ENCODE measurements at regions not wholly inside any gene's neighbourhood (a gene's known extent, or its start where the extent isn't known, plus 50 kb on each side); places are given as distances from the start of the nearest gene placed in this dataset.
"Not testable (repeated sequence)": the region's sequence is repeated elsewhere in the genome, so short reads cannot be mapped to it uniquely, and the experiment has no call there.

DNA sequence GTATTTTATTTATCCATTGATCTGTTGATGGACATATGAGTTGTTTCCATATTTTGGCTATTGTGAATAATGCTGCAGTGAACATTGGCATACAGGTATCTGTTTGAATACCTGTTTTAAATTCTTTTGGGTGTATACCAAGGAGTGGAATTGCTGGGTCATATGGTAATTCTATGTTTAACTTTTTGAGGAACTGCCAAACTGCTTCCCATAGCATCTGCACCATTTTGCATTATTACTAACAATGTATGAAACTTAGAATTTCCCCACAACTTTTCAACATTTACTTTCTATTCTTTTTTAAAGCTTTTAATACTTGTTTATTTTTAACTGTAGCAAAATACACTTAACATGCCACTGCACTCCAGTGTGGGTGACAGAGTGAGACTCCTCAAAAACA, 57.0 kb upstream of the MSN start:
- no peak for DNase-seq

GRCh38 chrX:65610040-65610439, 57.4 kb upstream of the MSN start:
- no peak for DNase-seq

GRCh38 chrX:65609237-65609636, 58.2 kb upstream of the MSN start:
- no peak for DNase-seq

DNA sequence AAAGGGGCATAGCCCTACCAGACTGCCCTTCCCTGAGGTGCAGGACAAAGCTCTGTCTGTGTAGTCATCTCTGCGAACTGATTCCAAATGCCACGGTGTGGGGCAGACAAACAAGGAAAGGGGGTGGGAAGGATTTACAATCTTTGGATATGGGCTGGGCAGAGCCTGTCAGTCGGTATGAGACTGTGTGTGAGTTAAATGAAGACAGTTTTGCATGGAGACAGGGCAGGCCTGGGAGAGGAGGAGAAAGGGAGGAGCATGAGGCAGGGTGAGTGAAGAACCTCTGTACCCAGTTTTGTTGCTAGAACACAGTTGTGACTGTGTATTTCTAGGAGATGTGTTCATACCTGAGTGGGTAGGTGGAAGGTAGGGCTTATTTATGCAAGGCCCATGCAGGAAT, 59.4 kb upstream of the MSN start:
- DNase-seq = no peak

DNA sequence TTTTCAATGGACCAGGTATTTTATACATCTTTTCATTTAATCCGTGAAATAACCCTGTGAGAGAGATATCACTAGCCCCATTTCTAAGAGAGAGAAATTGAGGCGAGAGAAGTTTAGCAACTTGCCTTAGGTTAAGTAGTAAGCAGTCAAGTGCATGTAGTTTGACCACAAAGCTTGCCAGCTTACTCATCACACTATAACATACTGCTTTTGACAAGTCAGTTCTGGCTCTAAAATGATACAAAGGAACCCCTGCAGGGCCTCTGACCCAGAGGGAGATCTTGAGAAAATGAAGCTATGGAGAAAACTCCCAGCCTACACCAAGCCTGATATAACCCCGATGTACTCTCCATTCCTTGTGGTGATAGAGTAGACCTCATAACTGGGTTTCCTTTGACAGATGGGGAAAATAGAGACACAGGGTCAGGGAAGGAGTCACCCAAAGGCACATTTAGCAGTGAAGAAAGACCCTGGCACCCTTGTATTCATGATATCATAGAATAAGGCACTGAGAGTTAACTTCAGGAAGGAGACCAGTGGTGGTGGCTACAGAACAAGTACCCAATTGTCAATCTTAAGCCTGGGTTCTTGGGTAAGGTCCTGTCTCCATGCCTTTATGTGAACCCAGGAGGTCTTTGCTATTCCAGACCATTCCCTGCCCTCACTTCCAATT, 60.2 kb upstream of the MSN start:
- no peak for DNase-seq

- no peak for DNase-seq
These were observed 65.3 kb upstream of the MSN start for GRCh38 chrX:65602221-65602560.

DNA sequence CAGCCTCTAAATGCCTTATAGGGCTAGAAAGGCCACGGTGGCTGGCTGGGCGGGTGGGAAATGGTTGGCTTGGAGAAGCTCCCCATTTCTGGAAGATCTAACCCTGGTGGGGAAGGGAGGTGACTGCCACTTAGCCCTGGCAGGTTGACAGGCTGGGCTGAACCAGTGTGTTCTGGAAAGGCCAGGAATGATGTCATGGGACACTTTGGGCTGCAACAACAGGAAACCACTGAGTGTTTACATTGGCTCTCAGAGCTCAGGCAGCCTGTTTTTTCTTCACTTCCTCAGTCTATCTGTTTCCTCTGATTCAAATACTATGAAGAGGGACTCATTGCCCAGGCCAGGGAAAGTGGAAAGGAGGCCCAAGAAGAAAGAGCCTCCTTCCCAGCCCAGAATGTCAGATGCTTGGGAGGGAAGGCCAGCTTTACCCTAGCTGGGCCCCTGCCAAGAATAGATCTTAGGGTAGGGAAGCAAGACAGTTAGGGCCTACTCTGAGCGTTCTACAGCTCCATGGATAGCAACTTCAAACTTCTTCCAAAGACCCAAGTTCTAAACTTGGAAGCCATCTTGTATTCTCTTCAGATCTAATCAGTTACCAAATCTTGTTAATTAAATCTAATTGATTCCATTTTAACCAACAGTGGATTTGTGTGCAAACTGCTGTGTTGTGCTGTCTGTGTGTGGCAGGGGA, 65.8 kb upstream of the MSN start:
- DNase-seq = peak; percentile 76

GRCh38 chrX:65601126-65601525, 66.3 kb upstream of the MSN start:
- DNase-seq = no peak

GRCh38 chrX:65600106-65600505, 65.5 kb upstream of the LAS1L start:
- DNase-seq = no peak

GRCh38 chrX:65598559-65599147, 64.1 kb upstream of the LAS1L start:
- DNase-seq = no peak

GRCh38 chrX:65596270-65597034, 61.9 kb upstream of the LAS1L start:
- no peak for DNase-seq

DNA sequence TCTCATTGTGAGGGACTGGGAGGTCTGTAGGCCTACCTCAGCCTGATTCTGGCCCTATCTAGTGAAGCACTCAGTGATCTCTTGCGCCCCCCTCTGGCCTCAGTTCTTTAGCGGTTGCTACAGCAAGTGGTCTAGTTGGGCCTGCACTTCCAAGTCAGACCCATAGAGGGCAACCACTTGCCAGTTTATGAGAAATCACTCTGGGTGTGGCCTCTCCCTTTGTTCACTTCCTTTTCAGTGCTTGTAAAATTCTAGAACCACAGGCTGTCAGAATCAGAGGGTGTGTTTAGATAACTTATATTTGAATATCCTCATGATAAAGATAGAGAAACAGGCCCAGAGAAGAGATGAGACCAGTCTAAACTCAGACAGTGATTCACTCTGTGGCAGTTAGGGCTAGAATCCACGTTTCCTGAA, 60.9 kb upstream of the LAS1L start:
- DNase-seq = peak; percentile 90

DNA sequence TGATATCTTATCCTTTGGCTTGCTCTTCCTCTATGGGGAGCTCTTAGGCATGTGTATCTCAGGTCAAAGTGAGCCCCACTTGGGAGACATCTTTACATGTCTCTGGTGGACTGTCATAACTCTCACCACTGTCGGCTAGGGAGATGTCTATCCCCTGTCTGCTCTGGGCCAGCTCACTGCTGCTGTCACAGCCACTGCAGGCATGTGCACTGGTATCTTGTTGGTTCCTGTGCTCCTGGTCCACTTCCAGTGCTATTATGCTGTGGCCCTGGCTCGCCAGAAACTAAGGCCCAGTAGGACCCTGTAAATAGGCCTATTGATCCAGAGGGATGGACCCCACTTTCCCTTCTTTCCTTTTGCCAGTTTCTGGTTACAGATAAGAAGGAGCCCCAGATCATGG, 56.6 kb upstream of the LAS1L start:
- no peak for DNase-seq

DNA sequence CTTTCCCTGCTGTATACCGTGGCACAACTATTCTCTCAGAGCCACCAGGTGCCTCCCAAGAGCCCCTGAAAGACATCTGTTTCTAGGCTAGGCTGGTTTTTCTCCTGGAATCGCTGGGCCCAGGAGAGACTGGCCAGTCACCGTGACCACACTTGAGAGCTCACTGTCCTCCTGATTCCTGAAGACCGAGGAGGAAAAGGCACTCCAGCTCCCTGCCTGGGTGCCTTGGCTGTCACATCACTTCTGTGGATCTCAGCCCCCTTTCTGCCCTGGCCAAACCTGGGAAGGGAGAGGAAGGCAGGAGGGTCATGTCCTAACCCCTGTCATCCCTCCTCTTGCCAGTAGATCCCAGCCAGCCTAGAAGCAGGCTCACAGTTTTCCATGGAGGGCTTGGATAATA, 54.7 kb upstream of the LAS1L start:
- DNase-seq = no peak

DNA sequence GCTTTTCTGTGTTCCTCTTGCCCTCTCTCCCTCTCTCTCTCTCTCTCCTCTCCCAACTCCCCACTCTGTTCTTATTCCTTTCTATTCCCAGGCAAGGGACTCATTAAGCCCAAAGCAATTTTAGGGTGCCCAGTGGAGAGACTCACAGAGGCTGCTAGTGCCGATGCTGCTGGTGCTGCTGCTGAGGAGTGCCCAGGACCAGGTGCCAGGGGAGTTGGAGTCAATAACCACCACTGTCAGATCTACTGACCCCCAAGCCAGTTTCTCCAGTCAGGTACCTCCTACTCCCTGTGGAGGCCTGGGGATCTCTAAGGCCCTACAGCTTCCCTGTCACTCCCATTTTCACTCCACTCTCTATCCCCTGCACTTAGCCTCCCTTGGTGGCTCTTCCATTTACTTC, 54.2 kb upstream of the LAS1L start:
- no peak for DNase-seq

- peak; percentile 80 for DNase-seq
These were observed 53.3 kb upstream of the LAS1L start for GRCh38 chrX:65587616-65588526.

DNA sequence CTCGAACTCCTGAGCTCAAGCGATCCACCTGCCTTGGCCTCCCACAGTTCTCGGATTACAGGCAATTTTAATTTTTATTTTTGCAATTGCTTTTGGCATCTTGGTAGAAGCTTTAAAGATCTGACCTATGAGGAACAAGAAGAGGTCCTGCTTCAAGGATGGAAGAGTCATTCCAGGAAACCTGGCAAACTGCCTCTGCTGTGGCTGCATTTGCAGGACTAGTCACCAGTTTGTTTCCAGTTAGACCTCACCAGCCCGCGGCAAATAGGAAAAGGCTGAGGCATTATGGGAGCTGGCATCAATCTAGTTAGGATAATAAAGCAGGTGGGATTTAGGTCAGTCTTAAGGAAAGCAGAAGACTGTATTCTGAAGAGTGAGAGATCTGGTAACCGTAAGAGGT, 51.9 kb upstream of the LAS1L start:
- no peak for DNase-seq

- DNase-seq = not testable (repeated sequence)
These were observed 50.6 kb upstream of the LAS1L start for GRCh38 chrX:65585226-65585625.
